Ascending aorta (tissue), 2 donors: ENCODE measurements at regions not wholly inside any gene's neighbourhood (a gene's known extent, or its start where the extent isn't known, plus 50 kb on each side); places are given as distances from the start of the nearest gene placed in this dataset.

Experiments
- DNase-seq, 2 donors: peaks; one replicate each; pipeline ENCODE4 v3.0.0-alpha.2; 2019; ENCODE audit warnings: low spot score in 2 of 2
- H3K27ac ChIP-seq, 2 donors: fragments of 200-600 bp; sonication (generic); one replicate each; pipeline ENCODE4 v1.5.1; 2016 to 2017; ENCODE audit warnings: mild to moderate bottlenecking in 1 of 2
- H3K27me3 ChIP-seq: fragments of 200-600 bp; sonication (generic); one replicate; pipeline ENCODE4 v1.5.1; 2017
- H3K36me3 ChIP-seq, 2 donors: fragments of 200-600 bp; sonication (generic); one replicate each; pipeline ENCODE4 v1.5.1; 2016
- H3K4me1 ChIP-seq, 2 donors: fragments of 200-600 bp; sonication (generic); one replicate each; pipeline ENCODE4 v1.5.1; 2016 to 2017; ENCODE audit warnings: mild to moderate bottlenecking in 1 of 2
- H3K4me3 ChIP-seq, 2 donors: fragments of 200-600 bp; sonication (generic); one replicate each; pipeline ENCODE4 v1.5.1; 2016 to 2017; ENCODE audit warnings: mild to moderate bottlenecking in 1 of 2
- H3K9me3 ChIP-seq, 2 donors: fragments of 200-600 bp; sonication (generic); one replicate each; pipeline ENCODE4 v1.5.1; 2016
- CTCF ChIP-seq, 3 experiments: fragments of 200-600 bp in 2 of 3; fragments of 450-650 bp in 1 of 3; sonication (generic) in 2 of 3; IDR thresholded peaks; one replicate each; pipeline ENCODE4 v1.5.1; 2016 to 2019; ENCODE audit warnings: antibody characterized with exemption in 3 of 3, mild to moderate bottlenecking in 1 of 3, moderate library complexity in 1 of 3
- intact Hi-C: fragments of 100-400 bp; cut with DNase I; formaldehyde crosslinking; loops from one replicate; pipeline ENCODE4 v1.15.1; 2023

GRCh38 chr10:21203473-21204107 is 306.5 kb upstream of the NEBL start:
- H3K9me3 ChIP-seq: no peaks in the 10 kb centered on the region
- no peak for DNase-seq
- no peak overlapping the region for H3K4me3 ChIP-seq
- H3K36me3 ChIP-seq: no peaks in the 10 kb centered on the region
- H3K27me3 ChIP-seq: no peaks in the 10 kb centered on the region
- no peak overlapping the region for H3K27ac ChIP-seq
- TF ChIP-seq CTCF (IDR thresholded peaks at IDR 0.05): no peak
- intact Hi-C loops: no loop called here
- H3K4me1 ChIP-seq: no peaks in the 10 kb centered on the region

- intact Hi-C loops: no loop called here
- H3K9me3 ChIP-seq: peaks cover 0 to 3% of the 10 kb centered on the region in 2 donors
Measured at GRCh38 chr10:21202776-21203462, 305.8 kb upstream of the NEBL start.

GRCh38 chr10:21199501-21199900 is 302.4 kb upstream of the NEBL start:
- H3K4me1 ChIP-seq: no peaks in the 10 kb centered on the region
- TF ChIP-seq CTCF (IDR thresholded peaks at IDR 0.05): no peak
- H3K27me3 ChIP-seq: no peaks in the 10 kb centered on the region
- DNase-seq: no peak
- H3K36me3 ChIP-seq: no peaks in the 10 kb centered on the region
- H3K9me3 ChIP-seq: peaks cover 0 to 7% of the 10 kb centered on the region in 2 donors
- intact Hi-C loops: no loop called here
- no peak overlapping the region for H3K4me3 ChIP-seq
- H3K27ac ChIP-seq: no peak overlapping the region

More at GRCh38 chr10:21202776-21203462, 305.8 kb upstream of the NEBL start:
- TF ChIP-seq CTCF (IDR thresholded peaks at IDR 0.05): no peak
- no peak overlapping the region for H3K4me3 ChIP-seq
- DNase-seq: no peak
- no peak overlapping the region for H3K27ac ChIP-seq
- no peaks in the 10 kb centered on the region for H3K27me3 ChIP-seq
- H3K4me1 ChIP-seq: no peaks in the 10 kb centered on the region
- H3K36me3 ChIP-seq: no peaks in the 10 kb centered on the region

- H3K36me3 ChIP-seq: no peaks in the 10 kb centered on the region
- TF ChIP-seq CTCF (IDR thresholded peaks at IDR 0.05): no peak
- intact Hi-C loops: no loop called here
Measured at GRCh38 chr10:21197838-21198237, 300.7 kb upstream of the NEBL start.

GRCh38 chr10:21196822-21197395 is 299.8 kb upstream of the NEBL start:
- intact Hi-C loops: no loop called here
- no peak for DNase-seq
- no peaks in the 10 kb centered on the region for H3K27me3 ChIP-seq
- no peaks in the 10 kb centered on the region for H3K4me1 ChIP-seq
- H3K27ac ChIP-seq: no peak overlapping the region
- peaks cover 0 to 7% of the 10 kb centered on the region in 2 donors for H3K9me3 ChIP-seq
- H3K36me3 ChIP-seq: no peaks in the 10 kb centered on the region
- no peak overlapping the region for H3K4me3 ChIP-seq
- no peak for TF ChIP-seq CTCF (IDR thresholded peaks at IDR 0.05)

More at GRCh38 chr10:21197838-21198237, 300.7 kb upstream of the NEBL start:
- Histone ChIP-seq H3K4me1 (no peaks in the 10 kb centered on the region), H3K27me3 (no peaks in the 10 kb centered on the region), H3K4me3 (no peak overlapping the region), H3K27ac (no peak overlapping the region), H3K9me3 (peaks cover 0 to 7% of the 10 kb centered on the region in 2 donors)
- no peak for DNase-seq
